ENCODE measurements at regions not wholly inside any gene's neighbourhood (a gene's known extent, or its start where the extent isn't known, plus 50 kb on each side); places are given as distances from the start of the nearest gene placed in this dataset.
A peak's percentile ranks its signal among the peaks of the same experiment; 100 is the strongest.
"Not testable (repeated sequence)": the region's sequence is repeated elsewhere in the genome, so short reads cannot be mapped to it uniquely, and the experiment has no call there.

GRCh38 chr7:96829121-96829520, 119.5 kb upstream of the SEM1 start:
- not testable (repeated sequence) for DNase-seq

DNA sequence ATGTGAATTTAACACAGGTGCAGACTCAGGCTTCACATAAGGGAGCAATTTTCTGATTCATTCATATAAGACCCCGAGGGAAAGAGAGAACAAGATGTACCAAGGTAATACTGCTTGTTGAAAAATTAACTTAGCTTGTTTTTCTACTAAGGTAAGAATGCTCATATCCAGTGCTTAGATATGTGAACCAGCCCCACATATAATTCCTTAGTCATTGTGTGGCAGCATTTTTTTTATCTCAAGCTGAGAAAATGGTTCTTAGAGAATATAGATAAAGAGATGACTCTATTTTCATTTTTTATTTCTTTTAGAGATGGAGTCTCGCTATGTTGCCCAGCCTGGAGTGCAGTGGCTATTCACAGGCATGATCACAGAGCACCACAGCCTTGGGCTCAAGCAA, 121.8 kb upstream of the SEM1 start:
- no peak for DNase-seq

DNA sequence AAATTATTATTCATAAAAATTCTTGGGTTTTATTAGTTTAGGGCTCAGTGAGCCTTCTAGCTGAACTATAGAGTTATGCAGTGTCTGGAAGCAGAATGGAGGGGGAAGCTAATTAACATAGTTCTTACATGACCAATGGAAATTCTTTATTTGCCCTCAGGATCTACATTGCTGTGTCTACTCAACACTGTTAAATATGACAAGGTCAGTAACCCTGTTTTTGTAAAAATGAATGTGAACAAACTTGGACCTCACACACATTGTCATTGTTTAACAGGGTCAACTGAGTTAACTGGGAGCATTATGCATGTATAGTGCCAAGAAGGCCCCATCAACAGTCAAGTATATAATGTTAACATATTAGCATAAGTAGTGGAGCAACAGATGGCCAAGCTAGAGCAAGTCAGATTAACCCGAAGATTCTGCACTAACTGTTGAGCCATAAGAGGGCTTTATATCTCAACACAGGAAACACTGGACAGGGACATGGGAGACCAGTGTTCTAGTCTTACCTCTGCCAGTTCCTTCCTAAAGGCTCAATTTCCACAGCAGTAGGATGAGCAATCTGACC, 122.5 kb upstream of the SEM1 start:
- DNase-seq, result no peak

- DNase-seq, result peak; percentile 25
Measured at GRCh38 chr7:96833676-96834453, 124.2 kb upstream of the SEM1 start.

- DNase-seq, result no peak
Measured at GRCh38 chr7:96836456-96836855, 126.8 kb upstream of the SEM1 start.

DNA sequence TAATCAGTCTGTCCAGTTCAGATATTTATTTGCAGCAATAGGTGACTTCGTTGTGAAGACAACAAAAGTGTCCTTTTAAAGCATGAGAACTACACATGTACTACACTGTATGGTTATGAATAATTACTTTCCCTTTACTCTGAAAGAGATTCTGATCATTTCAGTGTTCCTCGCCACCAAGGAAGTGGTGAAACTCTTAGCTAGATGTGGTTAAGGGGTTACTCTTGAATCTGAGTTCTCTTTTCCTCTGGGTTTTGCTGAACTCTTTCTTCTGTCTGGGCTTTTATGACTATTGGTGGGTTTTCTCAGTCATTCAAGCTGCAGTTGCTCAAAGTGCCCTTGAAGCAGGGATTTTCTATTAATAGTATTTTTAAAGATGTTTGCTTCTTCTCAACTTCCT, 127.9 kb upstream of the SEM1 start:
- DNase-seq, result no peak

- DNase-seq, result no peak
Measured at GRCh38 chr7:96838481-96838880, 128.8 kb upstream of the SEM1 start.

DNA sequence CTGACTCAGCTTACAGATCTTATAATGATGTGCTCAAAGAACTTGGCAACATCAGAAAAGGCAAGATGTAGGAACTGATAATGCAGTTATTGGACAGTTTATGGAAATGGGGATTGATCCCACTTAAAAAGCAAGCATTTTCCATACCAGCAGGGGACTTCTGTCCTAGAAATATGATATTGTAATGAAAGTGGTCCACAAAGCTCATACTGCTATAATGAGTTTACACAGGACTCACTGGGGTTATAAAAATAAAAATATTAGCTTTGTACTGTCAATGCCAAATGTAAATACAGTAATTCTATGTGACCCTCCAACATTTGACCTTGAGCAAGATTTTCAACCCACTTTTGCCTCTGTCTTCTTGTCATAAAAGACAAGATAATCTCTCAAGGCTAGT, 145.5 kb upstream of the SEM1 start:
- DNase-seq, result no peak

- no peak for DNase-seq
Measured at GRCh38 chr7:96855691-96856090, 146.0 kb upstream of the SEM1 start.

DNA sequence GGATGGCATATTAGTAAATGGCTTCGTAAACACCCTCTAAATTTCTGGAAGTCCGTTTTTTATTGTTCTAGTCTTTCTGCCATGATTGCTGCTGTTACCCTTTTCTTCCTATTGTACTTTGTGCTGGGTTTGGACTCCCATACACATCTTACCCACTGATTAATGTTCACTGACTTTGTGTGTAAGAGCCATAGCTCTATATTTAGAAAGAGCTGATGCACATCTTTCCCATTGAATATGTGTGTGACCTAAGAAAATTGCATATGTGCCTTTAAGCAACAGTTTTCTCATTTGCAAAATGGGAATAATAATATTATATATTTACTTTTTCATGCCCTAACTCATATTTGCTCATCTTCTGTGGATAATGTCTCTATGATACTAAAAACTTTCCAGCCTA, 135.8 kb upstream of the DLX6 start:
- DNase-seq, result no peak

DNA sequence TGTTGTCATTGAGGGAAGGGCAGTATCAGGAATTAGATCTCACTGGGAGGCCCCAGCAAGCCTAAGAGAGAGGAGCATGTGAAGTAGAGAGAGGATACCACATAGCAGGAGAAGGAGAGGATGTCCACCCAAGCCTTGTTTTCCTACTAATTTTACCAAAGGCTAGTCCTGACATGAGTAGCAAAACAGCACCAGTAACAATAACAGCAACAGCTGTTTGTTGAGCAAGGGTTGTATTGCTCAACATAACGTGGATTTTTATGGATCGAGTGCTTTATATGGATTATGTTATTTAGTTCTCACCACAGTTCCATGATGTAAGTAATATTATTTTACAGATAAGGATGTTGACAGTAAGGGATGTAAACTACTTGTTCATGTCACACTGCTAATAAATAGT, 135.2 kb upstream of the DLX6 start:
- no peak for DNase-seq

DNA sequence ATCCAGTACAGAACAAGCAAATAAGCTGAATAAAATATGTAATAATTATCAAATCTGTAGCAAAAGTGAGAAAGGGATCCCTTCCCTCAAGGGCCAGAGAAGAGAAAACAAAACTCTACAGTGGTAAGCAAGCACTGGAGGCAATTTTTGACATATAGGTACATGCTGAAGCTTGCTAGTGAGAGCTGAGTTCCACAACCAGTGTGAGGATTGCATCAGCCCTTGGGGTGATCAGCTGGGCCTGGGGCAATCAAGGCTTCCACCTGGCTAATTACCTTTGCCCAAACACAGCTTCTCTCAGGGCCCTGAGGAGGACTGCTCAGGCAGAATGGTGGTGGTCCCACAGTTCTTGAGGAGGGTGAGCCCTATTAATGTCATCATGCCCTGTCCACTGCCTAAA, 134.4 kb upstream of the DLX6 start:
- DNase-seq, result no peak

DNA sequence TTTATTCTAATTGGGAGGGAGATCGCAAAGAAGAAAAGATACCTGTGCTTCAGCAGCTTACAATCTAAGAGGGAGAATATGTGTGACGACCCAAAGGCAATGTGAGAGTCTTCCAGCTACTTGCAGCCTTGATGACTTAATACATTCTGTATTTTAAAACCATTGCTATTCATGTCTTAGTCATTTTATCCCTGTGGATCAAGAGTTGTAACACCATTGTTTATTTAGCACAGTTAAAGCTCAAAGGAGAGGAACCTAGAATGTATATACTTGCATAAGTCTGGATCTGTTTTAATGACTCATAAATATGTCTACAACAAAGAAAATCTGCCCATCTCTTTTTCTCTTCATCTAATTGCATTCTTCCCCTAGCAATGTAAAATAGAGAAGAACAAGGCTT, 117.9 kb upstream of the DLX6 start:
- no peak for DNase-seq

GRCh38 chr7:96899108-96899507, 106.2 kb upstream of the DLX6 start:
- DNase-seq, result no peak

DNA sequence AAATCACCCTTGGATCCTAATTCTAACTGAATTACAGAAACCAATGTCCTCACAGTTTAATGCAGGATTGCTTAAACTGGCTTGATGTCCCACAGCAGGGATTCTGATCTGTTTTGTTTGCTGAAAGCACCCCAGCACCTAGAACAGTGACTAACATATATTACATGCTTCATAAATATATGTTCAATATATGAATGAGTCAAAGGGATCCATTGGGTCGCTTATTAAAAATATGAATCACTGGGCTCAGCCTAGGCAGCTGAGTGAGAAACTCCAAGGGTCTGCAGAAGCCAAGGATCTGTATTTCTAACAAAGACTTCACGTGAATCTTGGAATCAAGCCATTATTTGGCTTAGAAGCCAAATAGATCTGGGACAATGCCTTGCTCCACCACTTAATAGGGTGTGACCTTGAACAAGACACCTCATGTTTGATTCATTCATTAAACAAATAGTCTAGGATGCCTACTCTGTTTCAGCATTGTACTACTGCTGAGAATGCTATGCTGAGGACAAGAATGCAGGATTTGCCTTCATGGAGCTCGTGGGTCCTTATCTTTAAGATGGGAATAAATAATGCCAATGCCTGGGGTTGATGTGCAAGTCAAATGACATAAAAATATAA, 103.4 kb upstream of the DLX6 start:
- DNase-seq, result no peak

- no peak for DNase-seq
Measured at GRCh38 chr7:96903906-96904305, 101.4 kb upstream of the DLX6 start.

DNA sequence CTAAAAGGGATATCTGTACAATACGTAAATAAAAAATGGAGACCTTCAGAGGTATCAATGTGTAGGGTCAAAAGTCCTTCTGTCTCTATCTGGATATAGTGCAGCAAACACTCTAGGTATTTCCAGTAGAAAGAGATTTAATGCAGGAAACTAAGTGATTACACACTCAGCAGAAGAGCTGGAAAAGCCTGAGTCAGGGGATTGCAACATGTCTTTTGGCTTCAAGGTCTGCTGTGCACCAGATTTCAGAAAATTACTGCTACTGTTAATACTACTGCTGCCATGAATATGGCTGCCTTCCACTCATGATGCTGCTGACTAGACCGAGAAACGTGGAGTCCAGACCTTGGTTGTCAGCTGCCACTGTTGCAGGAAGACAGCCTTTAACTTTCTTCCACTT, 94.9 kb upstream of the DLX6 start:
- no peak for DNase-seq

DNA sequence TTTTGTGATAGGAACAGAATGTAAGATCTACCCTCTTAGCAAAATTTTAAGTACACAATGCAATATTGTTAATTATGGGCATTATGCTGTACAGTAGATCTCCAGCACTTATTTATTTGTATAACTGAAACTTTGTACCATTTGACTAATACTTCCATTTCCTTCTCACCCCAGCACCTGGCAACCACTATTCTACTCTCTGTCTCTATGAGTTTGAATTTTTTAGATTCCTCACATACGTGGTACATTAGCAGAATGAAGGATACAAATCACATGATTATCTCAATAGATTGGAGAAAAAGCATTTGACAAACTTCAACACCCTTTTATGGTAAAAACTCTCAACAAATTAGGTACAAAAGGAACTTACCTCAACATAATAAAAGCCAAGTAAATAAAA, 90.3 kb upstream of the DLX6 start:
- DNase-seq, result no peak

DNA sequence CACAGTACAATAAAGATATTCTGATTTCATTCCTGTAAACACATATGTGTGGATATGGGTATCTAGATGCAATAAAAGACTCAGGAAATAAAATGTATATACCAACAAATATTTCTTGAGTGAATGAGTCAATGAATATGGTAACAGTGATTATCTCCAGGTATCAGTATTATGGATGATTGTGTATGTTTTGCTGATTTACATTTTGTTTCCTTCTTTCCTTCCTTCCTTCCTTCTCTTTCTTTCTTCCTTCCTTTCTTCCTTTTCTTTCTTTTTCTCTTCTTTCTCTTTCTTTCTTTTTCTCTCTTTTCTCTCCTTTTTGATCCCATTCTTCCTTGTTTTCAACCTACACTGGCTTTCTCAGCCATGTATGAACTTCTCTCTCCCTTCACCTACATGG, 85.3 kb upstream of the DLX6 start:
- no peak for DNase-seq

DNA sequence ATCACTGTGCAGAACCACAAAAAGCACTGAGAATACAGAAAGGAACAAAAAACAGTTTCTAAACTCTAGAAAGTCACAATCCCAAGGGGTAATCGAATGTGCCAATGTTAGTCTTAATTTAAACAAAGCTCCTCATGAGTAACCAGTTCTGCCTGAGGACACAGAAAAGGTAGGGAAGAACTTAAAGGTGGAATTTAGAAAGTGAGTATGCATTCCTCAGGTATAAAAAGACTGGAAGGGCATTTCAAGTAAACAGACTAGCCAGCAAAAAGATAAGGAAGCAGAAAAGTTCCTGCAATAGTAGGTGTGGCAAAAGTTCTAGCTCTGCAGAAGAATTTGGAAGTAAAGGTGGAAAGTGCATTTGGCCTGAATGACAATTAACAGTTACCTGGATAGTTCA, 84.6 kb upstream of the DLX6 start:
- no peak for DNase-seq

- DNase-seq, result no peak
Measured at GRCh38 chr7:96921231-96921630, 84.1 kb upstream of the DLX6 start.

DNA sequence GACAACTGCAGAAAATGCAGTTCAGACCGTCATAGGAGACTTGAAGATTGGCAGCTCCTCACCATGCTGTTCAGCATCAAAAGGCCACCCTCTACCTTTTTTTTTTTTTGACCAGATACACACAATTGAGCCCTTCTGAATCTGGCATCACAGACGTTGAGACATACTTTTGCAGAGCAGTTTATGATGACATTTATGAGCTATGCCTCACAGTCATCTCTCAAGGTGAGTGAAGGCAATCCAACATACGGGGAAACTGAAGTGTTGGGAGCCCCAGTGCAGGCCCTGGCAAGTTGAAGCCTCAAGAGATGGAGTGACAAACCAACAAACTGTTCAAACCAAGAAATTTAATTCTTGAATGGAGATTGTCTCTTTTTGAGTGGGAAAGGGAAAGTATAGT, 83.6 kb upstream of the DLX6 start:
- DNase-seq, result no peak

DNA sequence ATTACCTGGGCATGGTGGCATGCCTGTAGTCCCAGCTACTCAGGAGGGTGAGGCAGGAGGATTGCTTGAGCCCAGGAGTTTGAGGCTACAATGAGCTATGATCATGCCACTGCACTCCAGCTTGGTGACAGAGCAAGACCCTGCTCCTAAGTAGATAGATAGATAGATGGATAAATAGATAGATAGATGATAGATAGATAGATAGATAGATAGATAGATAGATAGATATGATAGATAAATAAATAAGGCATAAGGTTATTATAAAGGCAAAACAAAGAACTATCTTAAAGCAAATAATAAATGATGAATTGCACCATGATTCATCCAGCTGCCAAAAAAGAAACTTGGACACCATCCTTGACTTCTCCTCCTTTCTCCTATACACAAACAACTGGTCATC, 82.0 kb upstream of the DLX6 start:
- not testable (repeated sequence) for DNase-seq

GRCh38 chr7:96927131-96927530, 78.2 kb upstream of the DLX6 start:
- no peak for DNase-seq

- no peak for DNase-seq
Measured at GRCh38 chr7:96928965-96929364, 76.4 kb upstream of the DLX6 start.
